CD14-positive monocyte (primary cell): ENCODE measurements at regions not wholly inside any gene's neighbourhood (a gene's known extent, or its start where the extent isn't known, plus 50 kb on each side); places are given as distances from the start of the nearest gene placed in this dataset.
"Not testable (repeated sequence)": the region's sequence is repeated elsewhere in the genome, so short reads cannot be mapped to it uniquely, and the experiment has no call there.

Experiments used
- DNase-seq, 3 donors: peaks; one replicate each; pipeline ENCODE4 v3.0.0-alpha.2; 2011 to 2022
- H2AFZ ChIP-seq: 2 replicates; pipeline ENCODE4 v1.6.0; 2012; ENCODE audit warnings: mild to moderate bottlenecking, low read depth, low read length, inconsistent platforms; ENCODE audit not compliant: insufficient read depth, poor library complexity, severe bottlenecking
- H3K27ac ChIP-seq, 2 donors: 1 replicate in 1 of 2; 2 replicates in 1 of 2; pipeline ENCODE4 v1.5.1; 2012 to 2013; ENCODE audit warnings: low read length in 2 of 2, control low read depth in 1 of 2, inconsistent platforms in 1 of 2, low read depth in 1 of 2, mild to moderate bottlenecking in 1 of 2
- H3K27me3 ChIP-seq, 2 donors: one replicate each; pipeline versions ENCODE4 v1.6.0 to v1.6.1; 2011 to 2013; ENCODE audit warnings: low read length in 2 of 2; ENCODE audit not compliant: control insufficient read depth in 2 of 2, insufficient read depth in 2 of 2
- H3K36me3 ChIP-seq, 2 donors: replicated peaks in 1 of 2; 1 replicate in 1 of 2; 2 replicates in 1 of 2; pipeline versions ENCODE4 v1.5.1 to v1.6.1; 2012 to 2013; ENCODE audit warnings: low read length in 2 of 2, control low read depth in 1 of 2, inconsistent platforms in 1 of 2, mild to moderate bottlenecking in 1 of 2; ENCODE audit not compliant: insufficient read depth in 2 of 2, control insufficient read depth in 1 of 2
- H3K4me1 ChIP-seq, 2 donors: 1 replicate in 1 of 2; 2 replicates in 1 of 2; pipeline versions ENCODE4 v1.5.1 to v1.6.1; 2012 to 2013; ENCODE audit warnings: low read length in 2 of 2, control low read depth in 1 of 2, inconsistent platforms in 1 of 2, mild to moderate bottlenecking in 1 of 2, moderate library complexity in 1 of 2; ENCODE audit not compliant: insufficient read depth in 2 of 2, control insufficient read depth in 1 of 2
- H3K4me2 ChIP-seq: replicated peaks from 2 replicates; pipeline ENCODE3; 2012; ENCODE audit warnings: low read length, moderate library complexity, mild to moderate bottlenecking; ENCODE audit not compliant: poor library complexity, severe bottlenecking; ENCODE audit errors: extremely low read depth
- H3K4me3 ChIP-seq, 3 experiments: fragments of 200-600 bp in 1 of 3; sonication (generic) in 1 of 3; replicated peaks in 1 of 3; 1 replicate in 2 of 3; 2 replicates in 1 of 3; pipeline ENCODE4 v1.5.1; 2011 to 2013; ENCODE audit warnings: low read length in 3 of 3, mild to moderate bottlenecking in 3 of 3, control low read depth in 2 of 3, low read depth in 2 of 3, inconsistent platforms in 1 of 3, moderate library complexity in 1 of 3
- H3K79me2 ChIP-seq: 2 replicates; pipeline ENCODE4 v1.6.0; 2012; ENCODE audit warnings: mild to moderate bottlenecking, control low read depth, inconsistent platforms, low read length, moderate library complexity; ENCODE audit not compliant: insufficient read depth
- H3K9ac ChIP-seq: 2 replicates; pipeline ENCODE4 v1.6.0; 2017; ENCODE audit warnings: low read length, mild to moderate bottlenecking; ENCODE audit not compliant: insufficient read depth, poor library complexity, severe bottlenecking
- H3K9me3 ChIP-seq, 2 donors: replicated peaks in 1 of 2; 1 replicate in 1 of 2; 2 replicates in 1 of 2; pipeline versions ENCODE4 v1.5.1 to v1.6.1; 2012 to 2013; ENCODE audit warnings: low read length in 2 of 2, control low read depth in 1 of 2; ENCODE audit not compliant: control insufficient read depth in 1 of 2, insufficient read depth in 1 of 2
- H4K20me1 ChIP-seq: 2 replicates; pipeline ENCODE4 v1.6.0; 2012; ENCODE audit warnings: mild to moderate bottlenecking, low read length, control low read depth, moderate library complexity; ENCODE audit not compliant: insufficient read depth
- H3K27ac Mint-ChIP-seq, 7 donors: one replicate each; pipeline ENCODE4 v1.8.0; 2020; ENCODE audit warnings: mild to moderate bottlenecking in 7 of 7, mixed read lengths in 7 of 7, moderate library complexity in 6 of 7, inconsistent platforms in 2 of 7
- H3K27me3 Mint-ChIP-seq, 3 donors: one replicate each; pipeline ENCODE4 v1.8.0; 2021 to 2022; ENCODE audit warnings: low read depth in 3 of 3, mild to moderate bottlenecking in 3 of 3, mixed read lengths in 3 of 3, moderate library complexity in 3 of 3, inconsistent platforms in 1 of 3
- H3K36me3 Mint-ChIP-seq, 2 donors: one replicate each; pipeline ENCODE4 v1.8.0; 2020; ENCODE audit warnings: mixed read lengths in 2 of 2, inconsistent platforms in 1 of 2, mild to moderate bottlenecking in 1 of 2
- H3K4me1 Mint-ChIP-seq: one replicate; pipeline ENCODE4 v1.8.0; 2020; ENCODE audit warnings: mild to moderate bottlenecking, mixed read lengths
- H3K4me3 Mint-ChIP-seq, 2 donors: one replicate each; pipeline ENCODE4 v1.8.0; 2020; ENCODE audit warnings: mild to moderate bottlenecking in 2 of 2, mixed read lengths in 2 of 2, moderate library complexity in 1 of 2
- H3K9me3 Mint-ChIP-seq, 7 donors: one replicate each; pipeline ENCODE4 v1.8.0; 2020 to 2022; ENCODE audit warnings: mixed read lengths in 7 of 7, mild to moderate bottlenecking in 6 of 7, moderate library complexity in 6 of 7, inconsistent platforms in 2 of 7
- CTCF ChIP-seq: fragments of 200-600 bp; IDR thresholded peaks from one replicate; pipeline ENCODE4 v1.8.0; 2022; ENCODE audit warnings: antibody characterized with exemption, mild to moderate bottlenecking
- WGBS: methylation state at CpG from one replicate; pipeline ENCODE4 v1.1.5; 2013; ENCODE audit warnings: missing lambda C conversion rate; ENCODE audit not compliant: insufficient coverage; 5-methylcytosine and 5-hydroxymethylcytosine counted together
- intact Hi-C, 2 donors: fragments of 100-400 bp; cut with micrococcal nuclease; formaldehyde crosslinking; loops; one replicate each; pipeline versions ENCODE4 v1.15.0 to v1.15.1; 2023

- H2AFZ ChIP-seq: no peak overlapping the region
- H3K9me3 ChIP-seq: no peaks in the 10 kb centered on the region
- no peak for DNase-seq
- Mint-ChIP-seq H3K36me3 (no peaks in the 10 kb centered on the region), H3K27me3 (peaks cover 0 to 4% (median 2%) of the 10 kb centered on the region in 3 donors), H3K27ac (no peak overlapping the region), H3K4me1 (no peaks in the 10 kb centered on the region), H3K9me3 (peaks cover 0 to 9% (median 6%) of the 10 kb centered on the region in 7 donors), H3K4me3 (no peak overlapping the region)
- H3K27me3 ChIP-seq: no peaks in the 10 kb centered on the region
- TF ChIP-seq CTCF: no peak
- H4K20me1 ChIP-seq: no peaks in the 10 kb centered on the region
- H3K36me3 ChIP-seq: no peaks in the 10 kb centered on the region
- no CpG with 5 or more reads among the region's 4 CpGs for WGBS
- H3K9ac ChIP-seq: no peak overlapping the region
- intact Hi-C loops: no loop called here
- no peak overlapping the region for H3K4me3 ChIP-seq
- H3K27ac ChIP-seq: no peak overlapping the region
- H3K4me1 ChIP-seq: no peaks in the 10 kb centered on the region
- no peak overlapping the region for H3K4me2 ChIP-seq
- no peaks in the 10 kb centered on the region for H3K79me2 ChIP-seq
Observed at GRCh38 chr9:75685062-75685461, 205.4 kb upstream of the PCSK5 start.

GRCh38 chr9:75687359-75687953 is 203.0 kb upstream of the PCSK5 start:
- no peaks in the 10 kb centered on the region for H3K4me1 Mint-ChIP-seq
- Histone ChIP-seq H3K27ac (no peak overlapping the region), H4K20me1 (no peaks in the 10 kb centered on the region), H3K9ac (no peak overlapping the region), H2AFZ (no peak overlapping the region), H3K4me1 (no peaks in the 10 kb centered on the region), H3K79me2 (no peaks in the 10 kb centered on the region), H3K27me3 (no peaks in the 10 kb centered on the region), H3K4me3 (no peak overlapping the region), H3K36me3 (no peaks in the 10 kb centered on the region), H3K9me3 (no peaks in the 10 kb centered on the region), H3K4me2 (no peak overlapping the region)
- H3K9me3 Mint-ChIP-seq: peaks cover 0 to 9% (median 4%) of the 10 kb centered on the region in 7 donors
- DNase-seq: no peak
- no peak for TF ChIP-seq CTCF
- H3K4me3 Mint-ChIP-seq: no peak overlapping the region
- no CpG with 5 or more reads among the region's 2 CpGs for WGBS
- peaks cover 0 to 4% (median 2%) of the 10 kb centered on the region in 3 donors for H3K27me3 Mint-ChIP-seq
- intact Hi-C loops: no loop called here
- H3K27ac Mint-ChIP-seq: no peak overlapping the region
- no peaks in the 10 kb centered on the region for H3K36me3 Mint-ChIP-seq

- H3K36me3 Mint-ChIP-seq, H4K20me1 ChIP-seq, H3K79me2 ChIP-seq, H3K36me3 ChIP-seq, H3K4me1 Mint-ChIP-seq, H3K4me3 ChIP-seq, H3K4me2 ChIP-seq, H3K4me1 ChIP-seq, H3K27me3 Mint-ChIP-seq, H3K27me3 ChIP-seq, intact Hi-C loops, H2AFZ ChIP-seq, H3K27ac Mint-ChIP-seq, H3K9ac ChIP-seq, H3K9me3 ChIP-seq, DNase-seq, H3K27ac ChIP-seq, H3K4me3 Mint-ChIP-seq: not testable (repeated sequence)
- H3K9me3 Mint-ChIP-seq: peaks cover 0 to 11% (median 2%) of the 10 kb centered on the region in 7 donors
Observed at GRCh38 chr9:75690551-75690950, 199.9 kb upstream of the PCSK5 start.
